ENCODE measurements at regions not wholly inside any gene's neighbourhood (a gene's known extent, or its start where the extent isn't known, plus 50 kb on each side); places are given as distances from the start of the nearest gene placed in this dataset.

DNA sequence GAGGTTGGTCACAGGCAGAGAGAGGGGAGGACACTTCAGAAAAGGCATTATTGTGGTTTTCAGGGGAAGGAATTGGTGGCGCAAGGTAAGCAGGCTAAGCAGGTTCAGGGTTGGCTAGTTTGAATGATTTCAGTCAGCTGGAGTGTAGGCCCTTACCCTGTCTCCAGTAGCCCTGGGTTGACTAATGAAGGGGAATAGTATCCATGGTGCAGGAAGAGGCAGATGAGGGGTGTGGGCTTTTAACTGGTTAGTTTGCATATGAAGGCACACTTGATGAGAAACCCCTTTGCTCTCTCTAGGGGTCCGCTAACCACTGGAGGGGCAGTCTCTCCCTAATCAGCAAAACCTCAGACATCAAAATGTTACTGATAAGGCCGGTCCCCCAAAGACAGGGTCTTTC lies 249.7 kb downstream of the AASDHPPT start:
- TF ChIP-seq, protein P1, sequence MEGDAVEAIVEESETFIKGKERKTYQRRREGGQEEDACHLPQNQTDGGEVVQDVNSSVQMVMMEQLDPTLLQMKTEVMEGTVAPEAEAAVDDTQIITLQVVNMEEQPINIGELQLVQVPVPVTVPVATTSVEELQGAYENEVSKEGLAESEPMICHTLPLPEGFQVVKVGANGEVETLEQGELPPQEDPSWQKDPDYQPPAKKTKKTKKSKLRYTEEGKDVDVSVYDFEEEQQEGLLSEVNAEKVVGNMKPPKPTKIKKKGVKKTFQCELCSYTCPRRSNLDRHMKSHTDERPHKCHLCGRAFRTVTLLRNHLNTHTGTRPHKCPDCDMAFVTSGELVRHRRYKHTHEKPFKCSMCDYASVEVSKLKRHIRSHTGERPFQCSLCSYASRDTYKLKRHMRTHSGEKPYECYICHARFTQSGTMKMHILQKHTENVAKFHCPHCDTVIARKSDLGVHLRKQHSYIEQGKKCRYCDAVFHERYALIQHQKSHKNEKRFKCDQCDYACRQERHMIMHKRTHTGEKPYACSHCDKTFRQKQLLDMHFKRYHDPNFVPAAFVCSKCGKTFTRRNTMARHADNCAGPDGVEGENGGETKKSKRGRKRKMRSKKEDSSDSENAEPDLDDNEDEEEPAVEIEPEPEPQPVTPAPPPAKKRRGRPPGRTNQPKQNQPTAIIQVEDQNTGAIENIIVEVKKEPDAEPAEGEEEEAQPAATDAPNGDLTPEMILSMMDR (IDR thresholded peaks at IDR 0.05; ENCODE audit: extremely low read depth in 1 of 2, insufficient read depth in 1 of 2, low read depth in 1 of 2, low read length in 2 of 2), result no peak
- no peak for TF ChIP-seq MAX (IDR thresholded peaks at IDR 0.05; ENCODE audit: insufficient read depth, insufficient read length)
- TF ChIP-seq POLR2AphosphoS5 (IDR thresholded peaks at IDR 0.05; ENCODE audit: insufficient read depth, low read depth, low read length), result no peak
- no peak for TF ChIP-seq POLR2A (IDR thresholded peaks at IDR 0.05; ENCODE audit: low read depth, low read length)
- no peak for TF ChIP-seq GATA2 (IDR thresholded peaks at IDR 0.05; ENCODE audit: insufficient read depth, insufficient read length, low read depth, low read length)

All from endothelial cell of umbilical vein (primary cell).